ENCODE measurements at regions not wholly inside any gene's neighbourhood (a gene's known extent, or its start where the extent isn't known, plus 50 kb on each side); places are given as distances from the start of the nearest gene placed in this dataset.

GRCh38 chr6:19943042-19943441 is 105.9 kb downstream of the ID4 start:
- no peak for TF ChIP-seq CTCF (IDR thresholded peaks at IDR 0.05)
- TF ChIP-seq POLR2A (IDR thresholded peaks at IDR 0.05), result no peak

All from suprapubic skin (tissue), 3 donors.